ENCODE measurements at regions not wholly inside any gene's neighbourhood (a gene's known extent, or its start where the extent isn't known, plus 50 kb on each side); places are given as distances from the start of the nearest gene placed in this dataset.
"Not testable (repeated sequence)": the region's sequence is repeated elsewhere in the genome, so short reads cannot be mapped to it uniquely, and the experiment has no call there.

DNA sequence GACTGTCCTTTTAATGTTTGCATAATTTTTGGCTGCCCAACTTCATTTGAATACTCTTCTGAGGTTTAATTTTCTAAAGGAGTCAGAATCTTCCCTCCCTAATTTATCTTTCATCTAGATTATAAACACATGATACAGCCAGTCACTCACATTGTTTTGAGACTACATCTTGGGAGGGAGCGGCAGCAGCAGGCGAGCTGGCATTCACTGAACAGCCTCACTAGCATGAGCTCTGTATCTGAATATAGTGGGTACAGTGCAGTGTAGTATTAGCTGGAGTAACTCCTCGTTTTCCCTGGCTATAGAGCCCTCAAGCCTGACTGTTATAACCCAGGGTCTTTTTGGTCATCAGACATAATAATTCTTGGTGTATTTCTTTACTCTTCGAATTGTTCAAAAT is 969.2 kb upstream of the COX7C start:
- Histone ChIP-seq H3K9me3 (no peaks in the 10 kb centered on the region), H3K27me3 (no peaks in the 10 kb centered on the region), H3K4me1 (no peaks in the 10 kb centered on the region), H3K4me3 (no peak overlapping the region), H3K27ac (no peak overlapping the region), H3K36me3 (no peaks in the 10 kb centered on the region)
- TF ChIP-seq, protein P1, sequence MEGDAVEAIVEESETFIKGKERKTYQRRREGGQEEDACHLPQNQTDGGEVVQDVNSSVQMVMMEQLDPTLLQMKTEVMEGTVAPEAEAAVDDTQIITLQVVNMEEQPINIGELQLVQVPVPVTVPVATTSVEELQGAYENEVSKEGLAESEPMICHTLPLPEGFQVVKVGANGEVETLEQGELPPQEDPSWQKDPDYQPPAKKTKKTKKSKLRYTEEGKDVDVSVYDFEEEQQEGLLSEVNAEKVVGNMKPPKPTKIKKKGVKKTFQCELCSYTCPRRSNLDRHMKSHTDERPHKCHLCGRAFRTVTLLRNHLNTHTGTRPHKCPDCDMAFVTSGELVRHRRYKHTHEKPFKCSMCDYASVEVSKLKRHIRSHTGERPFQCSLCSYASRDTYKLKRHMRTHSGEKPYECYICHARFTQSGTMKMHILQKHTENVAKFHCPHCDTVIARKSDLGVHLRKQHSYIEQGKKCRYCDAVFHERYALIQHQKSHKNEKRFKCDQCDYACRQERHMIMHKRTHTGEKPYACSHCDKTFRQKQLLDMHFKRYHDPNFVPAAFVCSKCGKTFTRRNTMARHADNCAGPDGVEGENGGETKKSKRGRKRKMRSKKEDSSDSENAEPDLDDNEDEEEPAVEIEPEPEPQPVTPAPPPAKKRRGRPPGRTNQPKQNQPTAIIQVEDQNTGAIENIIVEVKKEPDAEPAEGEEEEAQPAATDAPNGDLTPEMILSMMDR (IDR thresholded peaks at IDR 0.05) = no peak
- intact Hi-C loops (cut with DNase I) = no loop called here
- DNase-seq (ENCODE audit: low spot score in 2 of 2) = no peak

DNA sequence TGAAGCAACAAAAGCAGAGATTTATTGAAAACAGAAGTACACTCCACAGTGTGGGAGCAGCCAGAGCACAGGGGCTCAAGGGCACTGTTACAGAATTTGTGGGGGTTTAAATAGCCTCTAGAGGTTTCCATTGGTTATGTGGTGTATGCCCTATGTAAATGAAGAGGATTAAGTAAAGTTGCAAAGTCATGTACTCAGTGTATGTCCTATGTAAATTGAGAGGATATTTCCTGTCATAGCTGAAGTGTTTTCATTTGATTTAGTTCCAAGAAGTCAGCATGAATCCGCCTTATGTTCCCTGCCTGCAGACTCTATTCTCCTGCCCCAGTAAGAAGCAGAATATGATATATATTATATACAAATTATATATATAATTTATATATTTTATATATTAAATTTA is 966.0 kb upstream of the COX7C start:
- no peaks in the 10 kb centered on the region for H3K4me1 ChIP-seq
- H3K36me3 ChIP-seq = no peaks in the 10 kb centered on the region
- no peak for DNase-seq (ENCODE audit: low spot score in 2 of 2)
- H3K9me3 ChIP-seq = no peaks in the 10 kb centered on the region
- intact Hi-C loops (cut with DNase I) = no loop called here
- H3K27me3 ChIP-seq = no peaks in the 10 kb centered on the region
- no peak overlapping the region for H3K4me3 ChIP-seq
- TF ChIP-seq, protein P1 (IDR thresholded peaks at IDR 0.05) = no peak
- H3K27ac ChIP-seq = no peak overlapping the region

DNA sequence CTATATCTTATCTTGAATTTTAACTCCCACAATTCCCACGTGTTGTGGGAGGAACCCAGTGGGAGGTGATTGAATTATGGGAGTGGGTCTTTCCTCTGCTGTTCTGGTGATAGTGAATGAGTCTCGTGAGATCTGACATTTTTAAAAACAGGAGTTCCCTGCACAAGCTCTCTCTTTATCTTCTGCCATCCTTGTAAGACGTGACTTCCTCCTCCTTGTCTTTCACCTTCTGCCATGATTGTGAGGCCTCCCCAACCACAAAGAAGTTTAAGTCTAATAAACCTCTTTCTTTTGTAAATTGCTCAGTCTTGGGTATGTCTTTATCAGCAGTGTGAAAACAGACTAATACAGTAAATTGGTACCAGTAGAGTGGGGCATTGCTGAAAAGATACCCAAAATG is 963.6 kb upstream of the COX7C start:
- H3K27ac ChIP-seq; H3K9me3 ChIP-seq; H3K4me1 ChIP-seq; DNase-seq (ENCODE audit: low spot score in 2 of 2); H3K36me3 ChIP-seq; H3K4me3 ChIP-seq; intact Hi-C loops (cut with DNase I); H3K27me3 ChIP-seq: not testable (repeated sequence)

DNA sequence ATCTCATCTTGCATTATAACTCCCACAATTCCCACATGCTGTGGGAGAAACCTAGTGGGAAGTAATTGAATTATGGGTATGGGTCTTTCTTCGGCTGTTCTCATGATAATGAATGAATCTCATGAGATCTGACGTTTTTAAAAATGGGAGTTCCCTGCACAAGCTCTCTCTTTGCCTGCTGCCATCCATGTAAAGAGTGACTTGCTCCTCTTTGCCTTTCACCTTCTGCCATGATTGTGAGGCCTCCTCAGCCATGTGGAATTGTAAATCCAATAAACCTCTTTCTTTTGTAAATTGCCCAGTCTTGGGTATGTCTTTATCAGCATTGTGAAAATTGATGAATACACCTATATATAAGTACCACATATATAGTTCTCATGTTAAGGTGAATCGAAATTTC is 961.7 kb upstream of the COX7C start:
- Histone ChIP-seq H3K36me3 (no peaks in the 10 kb centered on the region), H3K27ac (no peak overlapping the region), H3K4me3 (no peak overlapping the region), H3K4me1 (no peaks in the 10 kb centered on the region), H3K9me3 (no peaks in the 10 kb centered on the region), H3K27me3 (no peaks in the 10 kb centered on the region)
- DNase-seq (ENCODE audit: low spot score in 2 of 2) = no peak
- intact Hi-C loops (cut with DNase I) = no loop called here
- TF ChIP-seq, protein P1 (IDR thresholded peaks at IDR 0.05) = no peak

DNA sequence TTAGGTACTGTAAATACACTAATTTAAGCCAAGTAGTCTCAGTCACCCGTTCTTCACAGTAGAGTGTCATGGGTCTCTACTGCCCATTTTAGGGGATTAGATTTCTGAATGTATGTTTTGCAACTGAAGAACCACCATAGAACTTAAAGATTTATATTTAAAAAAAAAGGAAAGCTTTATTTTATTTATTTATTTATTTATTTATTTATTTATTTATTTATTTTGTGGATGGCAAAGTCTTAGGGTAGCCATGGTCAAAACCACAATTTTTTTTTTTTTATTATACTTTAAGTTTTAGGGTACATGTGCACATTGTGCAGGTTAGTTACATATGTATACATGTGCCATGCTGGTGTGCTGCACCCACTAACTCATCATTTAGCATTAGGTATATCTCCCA is 960.4 kb upstream of the COX7C start:
- intact Hi-C loops (cut with DNase I); H3K4me1 ChIP-seq; H3K27ac ChIP-seq; H3K36me3 ChIP-seq; DNase-seq (ENCODE audit: low spot score in 2 of 2); H3K4me3 ChIP-seq; H3K27me3 ChIP-seq; H3K9me3 ChIP-seq: not testable (repeated sequence)

DNA sequence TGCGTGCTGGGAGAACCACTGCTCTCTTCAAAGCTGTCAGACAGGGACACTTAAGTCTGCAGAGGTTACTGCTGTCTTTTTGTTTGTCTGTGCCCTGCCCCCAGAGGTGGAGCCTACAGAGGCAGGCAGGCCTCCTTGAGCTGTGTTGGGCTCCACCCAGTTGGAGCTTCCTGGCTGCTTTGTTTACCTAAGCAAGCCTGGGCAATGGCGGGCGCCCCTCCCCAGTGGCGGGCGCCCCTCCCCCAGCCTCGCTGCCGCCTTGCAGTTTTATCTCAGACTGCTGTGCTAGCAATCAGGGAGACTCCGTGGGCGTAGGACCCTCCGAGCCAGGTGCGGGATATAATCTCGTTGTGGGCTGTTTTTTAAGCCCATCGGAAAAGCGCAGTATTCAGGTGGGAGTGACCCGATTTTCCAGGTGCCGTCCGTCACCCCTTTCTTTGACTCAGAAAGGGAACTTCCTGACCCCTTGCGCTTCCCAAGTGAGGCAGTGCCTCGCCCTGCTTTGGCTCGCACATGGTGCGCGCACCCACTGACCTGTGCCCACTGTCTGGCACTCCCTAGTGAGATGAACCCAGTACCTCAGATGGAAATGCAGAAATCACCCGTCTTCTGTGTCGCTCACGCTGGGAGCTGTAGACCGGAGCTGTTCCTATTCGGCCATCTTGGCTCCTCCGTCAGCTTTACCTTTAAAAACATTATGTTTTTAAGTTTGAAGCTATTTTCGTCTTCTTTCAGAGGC is 954.6 kb upstream of the COX7C start:
- H3K36me3 ChIP-seq; H3K27ac ChIP-seq; intact Hi-C loops (cut with DNase I); H3K9me3 ChIP-seq; H3K4me3 ChIP-seq; H3K27me3 ChIP-seq; H3K4me1 ChIP-seq; DNase-seq (ENCODE audit: low spot score in 2 of 2): not testable (repeated sequence)

DNA sequence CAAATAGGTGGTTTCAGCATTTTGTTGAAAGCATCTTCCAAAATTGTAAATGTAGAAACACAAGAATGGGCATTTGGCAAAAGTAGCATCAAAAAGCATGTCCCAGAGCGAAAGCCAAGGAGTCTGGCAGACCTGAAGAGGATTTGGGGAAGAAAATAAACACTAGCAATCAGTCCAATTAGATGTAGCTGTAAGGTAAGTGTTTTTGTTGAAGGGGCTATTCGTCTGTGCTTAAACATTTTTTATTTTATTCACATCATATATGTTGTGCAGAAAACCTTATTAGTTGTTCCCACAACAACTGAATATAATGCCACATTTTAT is 954.1 kb upstream of the COX7C start:
- Histone ChIP-seq H3K9me3 (no peaks in the 10 kb centered on the region), H3K4me1 (no peaks in the 10 kb centered on the region), H3K36me3 (no peaks in the 10 kb centered on the region), H3K4me3 (no peak overlapping the region), H3K27me3 (no peaks in the 10 kb centered on the region), H3K27ac (no peak overlapping the region)
- no peak for DNase-seq (ENCODE audit: low spot score in 2 of 2)
- TF ChIP-seq, protein P1 (IDR thresholded peaks at IDR 0.05) = no peak
- intact Hi-C loops (cut with DNase I) = no loop called here

Data from ascending aorta (tissue), 2 donors.